ENCODE measurements at regions not wholly inside any gene's neighbourhood (a gene's known extent, or its start where the extent isn't known, plus 50 kb on each side); places are given as distances from the start of the nearest gene placed in this dataset.

DNA sequence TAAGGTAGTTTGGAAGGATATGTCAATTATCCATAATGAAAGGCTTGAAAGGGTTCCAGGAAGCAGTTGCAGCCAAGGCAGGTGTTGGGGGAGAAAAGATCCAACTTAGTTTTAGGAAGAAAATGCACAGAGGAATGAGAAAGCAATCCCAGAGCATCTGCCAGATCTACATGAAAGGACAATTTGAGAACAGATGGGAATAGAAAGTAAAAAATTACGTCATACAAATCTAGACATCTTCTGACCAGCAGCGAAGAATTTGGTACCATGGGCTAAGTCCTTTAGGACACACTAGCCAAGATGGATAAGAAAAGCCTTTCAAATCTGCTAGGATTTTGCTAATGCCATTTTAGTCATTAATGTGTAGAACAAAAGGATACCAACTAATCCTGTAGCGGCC is 244.1 kb upstream of the PRR16 start:
- TF ChIP-seq POLR2A (IDR thresholded peaks at IDR 0.05) = no peak
- TF ChIP-seq, protein P1, sequence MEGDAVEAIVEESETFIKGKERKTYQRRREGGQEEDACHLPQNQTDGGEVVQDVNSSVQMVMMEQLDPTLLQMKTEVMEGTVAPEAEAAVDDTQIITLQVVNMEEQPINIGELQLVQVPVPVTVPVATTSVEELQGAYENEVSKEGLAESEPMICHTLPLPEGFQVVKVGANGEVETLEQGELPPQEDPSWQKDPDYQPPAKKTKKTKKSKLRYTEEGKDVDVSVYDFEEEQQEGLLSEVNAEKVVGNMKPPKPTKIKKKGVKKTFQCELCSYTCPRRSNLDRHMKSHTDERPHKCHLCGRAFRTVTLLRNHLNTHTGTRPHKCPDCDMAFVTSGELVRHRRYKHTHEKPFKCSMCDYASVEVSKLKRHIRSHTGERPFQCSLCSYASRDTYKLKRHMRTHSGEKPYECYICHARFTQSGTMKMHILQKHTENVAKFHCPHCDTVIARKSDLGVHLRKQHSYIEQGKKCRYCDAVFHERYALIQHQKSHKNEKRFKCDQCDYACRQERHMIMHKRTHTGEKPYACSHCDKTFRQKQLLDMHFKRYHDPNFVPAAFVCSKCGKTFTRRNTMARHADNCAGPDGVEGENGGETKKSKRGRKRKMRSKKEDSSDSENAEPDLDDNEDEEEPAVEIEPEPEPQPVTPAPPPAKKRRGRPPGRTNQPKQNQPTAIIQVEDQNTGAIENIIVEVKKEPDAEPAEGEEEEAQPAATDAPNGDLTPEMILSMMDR (IDR thresholded peaks at IDR 0.05) = no peak

All from tibial nerve (tissue), 3 donors.